Thyroid gland (tissue), 4 donors: ENCODE measurements at regions not wholly inside any gene's neighbourhood (a gene's known extent, or its start where the extent isn't known, plus 50 kb on each side); places are given as distances from the start of the nearest gene placed in this dataset.

ENCODE experiments used
- POLR2A ChIP-seq, 2 donors: fragments of 450-650 bp; IDR thresholded peaks; one replicate each; pipeline ENCODE4 v1.6.1; 2017; ENCODE audit warnings: antibody characterized with exemption in 2 of 2, mild to moderate bottlenecking in 2 of 2, moderate library complexity in 1 of 2
- TF ChIP-seq, protein P1 (sequence below), 6 experiments: fragments of 200-600 bp in 3 of 6; fragments of 450-650 bp in 3 of 6; sonication (generic) in 3 of 6; IDR thresholded peaks; one replicate each; pipeline ENCODE4 v1.5.1; 2016 to 2019; ENCODE audit warnings: antibody characterized with exemption in 6 of 6, mild to moderate bottlenecking in 2 of 6, inconsistent platforms in 1 of 6, moderate library complexity in 1 of 6

DNA sequence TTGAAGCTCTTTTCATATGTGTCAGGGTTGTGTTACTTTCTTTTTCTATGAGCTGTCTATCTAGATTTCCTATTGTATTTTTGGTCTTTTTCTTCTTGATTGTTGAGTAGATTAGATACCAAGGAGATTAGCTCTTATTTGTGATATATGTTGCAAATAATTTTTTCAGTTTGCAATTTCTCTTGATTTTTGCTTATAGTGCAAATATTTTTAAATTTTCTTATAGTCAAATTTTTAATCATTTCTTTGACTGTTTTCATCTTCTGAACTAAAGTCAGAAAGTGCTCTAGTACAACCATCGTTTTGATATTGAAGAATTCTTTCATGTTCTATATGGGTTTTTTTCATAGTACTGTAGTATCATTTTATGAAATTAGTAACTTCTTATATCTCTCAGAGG lies 193.7 kb downstream of the OSTF1 start:
- TF ChIP-seq, protein P1, sequence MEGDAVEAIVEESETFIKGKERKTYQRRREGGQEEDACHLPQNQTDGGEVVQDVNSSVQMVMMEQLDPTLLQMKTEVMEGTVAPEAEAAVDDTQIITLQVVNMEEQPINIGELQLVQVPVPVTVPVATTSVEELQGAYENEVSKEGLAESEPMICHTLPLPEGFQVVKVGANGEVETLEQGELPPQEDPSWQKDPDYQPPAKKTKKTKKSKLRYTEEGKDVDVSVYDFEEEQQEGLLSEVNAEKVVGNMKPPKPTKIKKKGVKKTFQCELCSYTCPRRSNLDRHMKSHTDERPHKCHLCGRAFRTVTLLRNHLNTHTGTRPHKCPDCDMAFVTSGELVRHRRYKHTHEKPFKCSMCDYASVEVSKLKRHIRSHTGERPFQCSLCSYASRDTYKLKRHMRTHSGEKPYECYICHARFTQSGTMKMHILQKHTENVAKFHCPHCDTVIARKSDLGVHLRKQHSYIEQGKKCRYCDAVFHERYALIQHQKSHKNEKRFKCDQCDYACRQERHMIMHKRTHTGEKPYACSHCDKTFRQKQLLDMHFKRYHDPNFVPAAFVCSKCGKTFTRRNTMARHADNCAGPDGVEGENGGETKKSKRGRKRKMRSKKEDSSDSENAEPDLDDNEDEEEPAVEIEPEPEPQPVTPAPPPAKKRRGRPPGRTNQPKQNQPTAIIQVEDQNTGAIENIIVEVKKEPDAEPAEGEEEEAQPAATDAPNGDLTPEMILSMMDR (IDR thresholded peaks at IDR 0.05) = no peak
- no peak for TF ChIP-seq POLR2A (IDR thresholded peaks at IDR 0.05)
